Inferior parietal cortex (tissue), 1 donor: ENCODE measurements at regions not wholly inside any gene's neighbourhood (a gene's known extent, or its start where the extent isn't known, plus 50 kb on each side); places are given as distances from the start of the nearest gene placed in this dataset.

Experiments used
- DNase-seq: peaks from one replicate; pipeline ENCODE4 v3.0.0-alpha.2; 2016; ENCODE audit errors: extremely low spot score

DNA sequence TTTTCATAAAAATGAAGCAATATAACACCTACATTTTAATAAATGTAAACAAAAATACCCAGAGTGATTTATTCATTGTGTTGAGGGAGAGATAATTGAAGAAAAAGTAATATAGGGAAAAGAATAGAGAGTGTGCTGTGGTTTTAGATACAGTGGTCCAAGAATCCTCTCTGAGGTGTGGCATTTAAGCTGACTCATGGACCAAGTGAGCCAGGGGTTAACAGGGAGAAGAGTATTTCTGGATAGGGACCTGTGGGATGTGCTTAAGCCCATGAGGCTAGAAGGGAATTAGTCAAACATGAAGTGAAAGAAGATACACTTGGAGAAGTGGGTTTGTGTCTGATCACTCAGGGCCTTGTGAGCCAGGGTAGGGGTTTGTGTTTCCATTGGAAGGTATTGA lies 680.7 kb upstream of the GRM7 start:
- DNase-seq = no peak

DNA sequence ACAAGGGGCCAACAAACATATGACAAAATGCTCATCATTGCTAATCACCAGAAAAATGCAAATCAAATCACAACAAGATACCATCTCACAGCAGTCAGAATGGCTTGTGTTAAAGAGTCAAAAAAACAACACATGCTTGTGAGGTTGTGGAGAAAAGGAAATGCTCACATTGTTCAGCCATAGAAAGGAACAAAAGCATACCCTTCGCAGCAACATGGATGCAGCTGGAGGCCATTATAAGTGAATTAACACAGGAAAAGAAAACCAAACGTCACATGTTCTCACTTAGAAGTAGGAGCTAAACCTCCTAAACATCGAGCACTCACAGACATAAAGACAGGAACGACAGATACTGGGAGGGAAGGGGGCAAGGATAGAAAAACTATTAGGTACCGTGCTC lies 678.4 kb upstream of the GRM7 start:
- DNase-seq = no peak

DNA sequence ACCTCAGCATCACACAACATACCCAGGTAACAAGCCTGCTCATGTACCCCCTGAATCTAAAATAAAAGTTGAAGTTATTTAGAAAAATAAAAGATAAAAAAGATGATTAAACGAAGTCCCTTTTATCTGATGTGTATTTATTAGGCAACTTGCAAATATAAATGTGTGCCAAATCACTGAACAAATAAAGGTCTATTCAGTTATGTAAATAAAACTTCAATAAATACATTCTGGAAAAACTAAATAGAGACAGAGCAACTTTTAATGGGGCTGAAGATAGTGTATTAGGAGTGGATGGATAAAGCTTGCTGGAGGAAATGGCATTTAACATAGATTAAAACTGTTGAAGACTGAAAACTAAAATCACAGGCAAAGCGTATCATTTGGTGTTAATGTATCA lies 678.0 kb upstream of the GRM7 start:
- no peak for DNase-seq

DNA sequence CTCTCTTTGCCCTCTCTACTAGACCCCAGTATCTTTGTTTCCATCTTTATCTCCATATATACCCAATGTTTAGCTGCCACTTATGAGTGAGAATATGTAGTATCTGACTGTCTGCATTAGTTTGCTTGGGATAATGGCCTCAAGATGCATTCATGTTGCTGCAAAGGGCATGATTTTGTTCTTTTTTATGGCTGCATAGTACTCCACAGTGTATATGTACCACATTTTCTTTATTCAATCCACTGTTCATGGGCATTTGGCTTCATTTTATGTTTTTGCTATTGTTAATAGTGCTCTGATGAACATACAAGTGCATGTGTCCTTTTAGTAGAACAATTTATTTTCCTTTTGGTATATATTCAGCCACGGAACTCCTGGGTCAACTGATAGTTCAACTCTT lies 671.5 kb upstream of the GRM7 start:
- DNase-seq = no peak

DNA sequence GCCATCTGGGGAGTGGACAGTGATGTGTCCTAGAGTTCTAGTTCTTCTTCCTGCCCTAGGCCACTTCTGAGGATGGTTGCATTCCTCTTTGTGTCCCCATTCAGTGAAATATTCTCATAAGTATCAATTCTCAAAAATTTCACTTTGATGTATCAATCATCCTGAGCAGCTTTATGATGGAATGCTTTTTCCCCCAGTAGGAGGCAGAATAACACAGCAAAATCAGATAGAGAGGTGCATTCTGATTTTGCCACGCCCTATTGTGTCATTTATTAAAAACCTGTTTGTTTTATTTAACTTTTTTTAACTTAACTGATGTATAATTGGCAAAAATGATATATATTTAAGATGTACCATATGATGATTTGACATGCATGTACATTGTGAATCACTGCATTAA lies 656.0 kb upstream of the GRM7 start:
- DNase-seq = no peak

DNA sequence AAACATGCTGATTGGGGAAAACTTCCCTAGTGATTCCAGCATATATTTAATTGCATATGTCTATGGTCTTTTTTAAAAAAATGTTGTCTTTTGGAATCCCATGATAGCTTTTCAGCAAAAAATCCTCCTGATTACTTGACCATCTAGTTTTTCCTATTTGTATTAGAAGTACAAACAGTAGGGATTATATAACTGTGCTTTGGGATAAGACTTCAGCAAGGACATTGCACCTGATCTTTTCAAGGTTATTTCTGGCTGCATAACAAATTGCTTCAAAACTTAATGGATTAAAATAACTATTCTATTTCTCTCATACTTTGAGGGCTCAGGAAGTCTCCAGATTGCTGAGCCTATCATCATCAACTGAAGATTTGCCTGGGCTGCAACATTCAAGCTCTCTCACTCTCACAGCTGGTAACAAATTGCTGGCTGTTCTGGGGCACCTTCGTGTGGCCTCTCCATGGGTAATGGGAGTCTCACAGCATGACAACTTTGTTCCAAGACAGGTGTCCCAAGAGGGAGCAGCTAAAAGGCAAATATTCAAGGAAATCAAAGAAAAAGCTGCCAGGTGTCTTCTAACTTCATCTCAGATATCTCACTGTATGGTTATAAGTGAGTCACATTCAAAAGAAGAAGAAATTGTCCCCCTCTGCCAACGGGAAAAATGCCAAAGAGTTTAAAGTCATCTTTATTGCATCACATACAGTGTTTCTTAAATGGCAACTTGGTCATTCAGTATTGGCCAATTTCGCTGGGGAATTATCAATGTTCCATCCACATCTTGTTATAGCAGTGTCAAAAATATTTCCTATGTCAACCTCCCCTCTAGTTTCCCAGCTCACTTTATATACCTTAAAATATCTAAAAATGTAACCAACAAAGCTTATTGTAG lies 644.5 kb upstream of the GRM7 start:
- no peak for DNase-seq

DNA sequence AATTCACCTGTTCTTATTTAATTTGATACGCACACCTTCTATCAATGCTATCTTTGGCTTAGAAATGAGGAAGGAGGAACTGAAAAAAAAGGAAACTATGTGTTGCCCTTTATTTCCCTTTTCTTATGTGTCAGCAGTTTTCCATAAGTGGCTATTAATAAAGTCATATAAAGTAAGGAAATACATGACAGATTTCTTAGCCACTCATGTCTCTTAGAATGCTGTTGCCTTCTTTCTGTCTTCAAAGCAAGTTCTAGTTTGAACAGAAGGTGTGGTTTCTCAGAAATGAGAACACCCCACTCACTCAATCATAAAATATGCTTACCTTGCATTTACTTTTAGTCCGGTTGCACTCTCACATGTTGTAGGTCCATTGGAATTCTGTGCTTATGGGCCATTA lies 640.5 kb upstream of the GRM7 start:
- no peak for DNase-seq

DNA sequence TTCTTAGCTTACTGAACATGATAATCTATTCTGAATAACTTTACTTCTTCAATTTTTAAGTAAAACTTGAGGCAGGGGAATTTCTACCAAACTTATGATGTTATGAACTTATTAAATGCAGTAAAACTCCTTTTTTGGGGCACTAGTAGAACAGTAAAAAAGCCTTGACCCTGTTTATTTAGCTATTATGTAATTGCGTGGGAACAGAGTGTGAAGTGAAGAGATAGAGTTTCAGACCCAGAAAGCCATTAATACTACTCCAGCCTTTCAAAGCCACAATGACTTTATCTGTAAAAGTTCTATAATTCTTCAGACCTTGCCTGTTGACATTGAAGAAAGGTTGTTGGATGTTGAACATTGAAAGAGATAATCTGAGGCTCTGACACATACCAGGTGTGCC lies 638.8 kb upstream of the GRM7 start:
- no peak for DNase-seq

DNA sequence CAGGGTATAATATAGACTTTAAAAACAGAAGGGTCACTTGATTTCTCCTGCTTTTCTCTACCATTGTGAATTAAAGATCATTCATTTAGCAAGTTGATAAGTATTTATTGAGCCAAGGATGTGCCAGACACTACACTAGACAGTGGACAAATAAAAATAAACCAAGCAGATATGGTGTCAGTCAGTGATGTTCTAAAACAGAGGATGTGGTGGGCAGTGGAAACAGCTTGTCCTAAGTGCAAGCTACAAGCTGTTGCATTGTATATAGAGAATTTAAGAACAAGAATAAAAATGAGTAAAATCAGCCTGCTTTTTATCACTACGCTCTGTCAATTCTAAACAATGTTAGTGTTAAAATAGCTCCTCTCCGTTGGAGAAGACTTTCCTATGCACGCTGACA lies 637.3 kb upstream of the GRM7 start:
- no peak for DNase-seq

DNA sequence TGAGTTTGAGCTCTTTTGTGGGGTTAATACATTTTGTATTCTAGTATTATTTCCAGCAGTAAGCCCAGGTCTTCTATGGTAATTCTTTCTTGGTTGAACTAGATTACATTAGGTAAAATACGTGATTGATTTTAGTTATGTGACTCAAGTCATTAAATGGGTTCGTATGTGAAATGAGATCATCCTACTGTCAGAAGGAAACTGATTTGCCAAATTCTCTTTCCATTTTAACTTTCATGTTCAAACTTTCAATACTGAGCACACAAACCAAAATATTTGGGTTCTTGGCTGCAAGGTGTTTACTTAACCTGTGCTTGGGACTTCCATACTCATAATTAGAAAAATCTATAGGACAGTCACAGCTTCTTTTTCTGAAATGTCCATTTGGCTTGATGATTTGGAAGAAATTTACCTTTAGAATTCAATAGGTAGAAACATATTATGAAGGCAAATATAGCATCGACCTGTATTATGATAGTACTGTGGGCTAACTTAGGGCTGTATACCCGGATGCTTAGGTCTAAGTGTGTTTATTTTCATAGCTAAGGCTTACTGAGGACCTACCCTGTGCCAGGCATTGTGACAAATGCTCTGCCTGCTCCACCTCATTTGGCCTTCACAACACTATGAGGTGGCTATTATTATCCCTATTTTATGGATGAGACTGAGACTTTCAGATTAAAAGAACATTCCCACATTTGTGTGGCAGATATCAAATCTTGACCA lies 631.8 kb upstream of the GRM7 start:
- DNase-seq = no peak

DNA sequence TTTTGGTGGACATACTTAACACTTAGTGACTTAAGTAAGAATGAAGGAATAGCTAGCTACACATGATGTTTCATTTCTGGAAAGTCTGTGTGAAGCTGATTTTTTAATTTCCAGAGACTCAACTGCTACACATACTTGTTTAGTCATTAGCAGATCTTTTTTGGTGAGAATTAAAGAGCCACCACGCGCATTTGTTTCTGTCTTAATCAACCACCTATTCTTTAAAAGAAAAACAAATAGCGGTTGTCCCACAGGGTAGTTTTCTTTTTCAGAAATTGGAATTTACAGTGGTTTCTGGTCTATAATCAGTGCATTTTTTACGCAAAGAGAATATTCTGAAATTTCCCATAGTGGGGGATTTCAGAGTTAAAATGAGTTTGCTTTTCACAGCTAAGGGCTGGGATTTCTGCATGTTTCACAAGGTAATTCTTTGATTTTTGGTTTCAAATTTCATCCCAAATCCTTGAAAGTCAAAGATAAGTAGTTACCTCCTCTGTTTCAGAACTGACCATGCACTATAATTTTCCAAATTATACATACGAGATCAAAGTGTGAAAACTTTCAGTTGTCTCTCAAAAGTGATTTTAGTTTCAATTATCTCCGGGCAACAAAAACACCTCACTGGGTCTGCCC lies 631.0 kb upstream of the GRM7 start:
- no peak for DNase-seq

DNA sequence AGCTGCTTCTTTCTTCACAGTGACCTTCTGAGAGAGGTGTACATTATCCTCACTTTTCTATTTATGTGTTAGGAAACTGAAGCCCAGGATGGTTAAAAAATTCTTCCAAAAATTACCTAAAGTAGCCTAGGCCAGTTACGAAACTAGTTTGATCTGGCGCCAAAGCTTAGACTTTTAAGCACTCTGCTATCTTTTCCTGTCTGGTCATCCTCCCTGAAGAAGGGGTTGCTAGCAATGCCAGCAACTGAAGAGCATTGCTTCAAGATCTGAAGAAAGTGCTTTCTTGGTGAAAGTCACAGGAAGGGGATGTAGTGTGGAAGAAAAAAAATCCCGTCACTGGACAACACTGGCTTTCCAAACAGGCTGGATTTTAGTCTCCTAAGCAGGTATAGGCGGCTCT lies 618.8 kb upstream of the GRM7 start:
- no peak for DNase-seq

DNA sequence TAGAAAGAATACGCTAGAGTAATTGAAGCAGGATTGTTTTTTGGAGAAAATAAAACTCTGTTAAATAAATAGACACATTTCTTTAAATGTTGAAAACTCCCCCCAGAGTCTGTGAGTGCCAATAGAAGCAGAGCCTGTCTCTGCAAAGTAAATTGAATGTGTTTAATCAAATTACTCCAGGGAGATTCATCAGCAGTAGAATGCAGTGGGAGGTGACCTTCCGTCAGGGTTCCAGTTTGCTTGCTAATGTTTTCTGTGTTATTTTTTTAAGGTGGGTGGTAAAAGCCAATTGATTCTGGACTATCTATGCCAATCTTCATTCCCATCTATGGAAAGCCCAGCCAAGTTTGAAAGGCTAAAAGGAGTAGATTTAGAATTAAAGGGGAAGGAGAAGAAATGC lies 612.4 kb upstream of the GRM7 start:
- no peak for DNase-seq

DNA sequence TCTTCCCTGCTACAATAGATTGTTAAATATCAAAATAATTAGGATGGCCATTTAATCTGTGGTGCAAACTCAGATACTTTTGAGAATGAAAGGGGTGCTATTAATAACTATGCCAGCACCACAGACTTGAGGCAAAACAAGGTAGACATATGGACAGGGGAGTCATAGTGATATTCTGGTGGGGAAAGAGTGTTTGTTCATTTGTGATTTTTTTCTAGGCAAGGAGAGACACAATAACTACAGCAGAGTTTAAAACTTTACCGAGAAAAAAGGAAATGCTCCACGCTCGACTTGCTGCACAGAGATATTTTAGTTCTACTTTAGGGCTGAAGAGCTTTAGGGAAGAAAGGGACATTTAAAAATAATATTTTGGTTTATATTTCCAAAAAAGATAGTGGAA lies 611.2 kb upstream of the GRM7 start:
- DNase-seq = no peak

DNA sequence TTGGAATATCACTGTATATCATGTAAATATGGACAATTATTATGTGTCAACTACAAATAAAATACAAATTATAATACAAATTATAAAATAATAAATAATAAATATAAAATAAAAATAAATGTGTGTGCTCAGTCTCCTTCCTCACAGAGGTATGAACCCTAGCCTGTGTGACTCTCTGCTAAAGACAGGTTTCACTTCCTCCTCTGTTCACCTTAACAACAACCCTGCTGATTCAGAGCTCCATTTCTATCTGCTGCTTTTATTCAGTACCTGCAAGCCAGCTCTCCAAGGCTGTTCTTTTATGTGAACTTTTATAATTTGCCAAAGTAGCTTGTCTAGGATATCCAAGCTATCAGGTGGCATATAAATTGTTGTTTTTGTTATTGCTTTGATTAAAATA lies 610.7 kb upstream of the GRM7 start:
- no peak for DNase-seq

DNA sequence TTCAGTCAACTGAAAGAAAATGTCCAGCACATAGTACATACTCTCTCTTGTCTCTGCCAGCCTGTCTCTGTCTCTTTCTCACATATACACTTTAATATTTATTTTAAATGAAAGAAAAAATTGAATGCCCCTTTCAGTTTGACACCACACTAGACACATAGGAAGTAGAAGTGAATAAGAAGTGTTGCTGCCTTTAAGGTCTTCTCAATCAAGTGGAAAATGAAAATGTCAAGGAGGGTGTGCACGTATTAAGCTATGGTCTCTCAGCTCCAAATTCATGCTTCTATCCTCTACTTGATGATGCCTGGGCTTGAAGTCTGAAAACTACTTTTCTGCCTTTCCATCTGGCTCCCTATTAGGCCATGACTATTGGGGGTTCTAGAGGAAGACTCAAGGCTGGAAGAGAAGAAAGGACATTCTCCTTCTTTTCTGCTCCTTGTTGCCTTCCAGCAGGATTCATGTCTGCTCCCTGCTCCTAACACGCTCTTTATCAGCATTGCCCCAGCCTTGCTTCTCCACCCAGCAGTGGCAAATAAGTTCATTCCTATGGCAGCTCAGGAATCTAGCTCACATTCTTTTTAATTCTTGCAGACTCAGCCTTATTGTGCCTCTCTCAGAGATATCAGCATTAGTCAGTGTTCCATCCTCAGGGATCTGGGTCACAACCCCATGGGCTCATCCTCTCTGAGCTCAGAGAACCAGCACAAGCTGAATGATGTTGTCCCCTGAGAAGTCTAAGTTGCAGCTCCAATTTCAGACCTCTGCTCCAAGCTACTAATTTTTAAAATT lies 609.1 kb upstream of the GRM7 start:
- no peak for DNase-seq

DNA sequence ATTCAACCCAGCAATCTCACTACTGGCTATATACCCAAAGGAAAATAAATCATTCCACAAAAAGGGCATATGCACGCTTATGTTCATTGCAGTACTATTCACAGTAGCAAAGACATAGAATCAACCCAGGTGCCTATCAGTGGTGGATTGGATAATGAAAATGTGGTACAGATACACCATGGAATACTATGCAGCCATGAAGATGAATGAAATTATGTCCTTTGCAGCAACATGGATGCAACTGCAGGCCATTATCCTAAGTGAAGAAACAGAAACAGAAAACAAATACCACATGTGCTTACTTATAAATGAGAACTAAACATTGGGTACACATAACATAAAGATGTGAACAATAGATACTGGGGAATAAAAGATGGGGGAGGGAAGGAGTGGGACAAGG lies 606.4 kb upstream of the GRM7 start:
- no peak for DNase-seq

DNA sequence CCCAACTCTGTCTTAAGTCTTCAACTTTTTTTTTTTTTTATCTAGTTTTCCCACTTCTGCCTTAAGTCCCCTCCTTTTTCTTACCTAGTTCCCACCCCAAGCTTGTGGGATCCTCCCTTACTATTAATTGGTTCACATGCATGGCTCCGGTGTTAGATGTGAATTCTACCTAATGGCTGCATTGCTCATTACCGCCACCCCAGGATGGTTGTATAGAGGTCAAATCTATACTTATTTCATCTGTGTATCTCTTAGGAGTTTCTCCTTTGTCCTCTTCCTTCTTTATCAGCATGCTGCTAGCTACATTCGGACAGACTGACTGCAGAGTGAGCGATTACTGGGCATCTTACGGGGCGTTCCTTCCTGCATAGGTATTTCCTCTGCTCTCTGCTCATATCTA lies 605.7 kb upstream of the GRM7 start:
- no peak for DNase-seq

DNA sequence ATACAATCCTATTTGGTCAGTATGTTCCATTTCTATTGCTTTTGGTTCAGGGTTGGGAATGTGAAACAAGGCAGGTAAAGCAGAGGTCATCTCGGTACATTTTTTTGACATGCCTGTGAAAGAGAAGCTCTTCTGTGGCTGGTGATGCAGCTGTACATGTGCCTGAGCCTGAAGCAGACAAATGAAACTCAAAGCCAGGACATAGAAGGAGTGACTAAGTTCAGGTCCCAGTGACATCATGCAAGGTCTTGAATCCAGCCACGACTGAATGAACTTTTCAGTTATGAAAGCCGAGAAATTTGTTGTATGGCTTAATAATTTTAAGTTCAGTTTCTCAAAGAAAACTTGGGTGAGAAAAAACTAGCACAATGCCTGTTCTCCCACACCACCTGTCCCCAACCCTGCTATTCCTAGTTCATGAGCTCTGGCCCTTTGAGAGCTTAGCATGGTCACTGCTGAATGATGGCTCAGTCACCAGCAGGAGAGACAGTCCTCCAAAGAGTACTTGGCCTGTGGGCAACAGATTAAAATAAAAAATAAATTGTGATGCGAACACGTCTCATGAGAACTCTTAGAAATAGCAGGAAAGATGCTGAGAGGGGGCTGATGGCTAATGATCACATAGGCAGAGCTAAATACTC lies 600.2 kb upstream of the GRM7 start:
- no peak for DNase-seq

DNA sequence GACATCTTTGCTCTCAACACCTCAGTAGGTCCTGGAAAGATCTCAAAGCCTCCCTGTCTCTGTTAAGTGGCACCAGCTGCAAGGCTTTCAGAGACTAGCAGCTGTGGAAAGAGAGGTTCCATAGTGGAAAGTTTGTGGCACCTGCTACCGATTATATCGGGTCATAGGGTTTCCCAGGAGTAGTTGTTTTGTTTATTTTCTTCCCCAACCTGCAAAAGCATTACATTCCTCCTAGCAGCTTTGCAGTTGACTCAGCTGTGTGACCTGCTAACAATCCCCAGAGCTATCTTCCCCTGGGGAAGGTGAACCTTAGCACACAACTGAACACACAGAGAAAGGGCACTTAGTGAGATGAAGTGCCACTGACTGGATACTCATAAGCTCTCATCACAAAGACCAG lies 598.9 kb upstream of the GRM7 start:
- no peak for DNase-seq

DNA sequence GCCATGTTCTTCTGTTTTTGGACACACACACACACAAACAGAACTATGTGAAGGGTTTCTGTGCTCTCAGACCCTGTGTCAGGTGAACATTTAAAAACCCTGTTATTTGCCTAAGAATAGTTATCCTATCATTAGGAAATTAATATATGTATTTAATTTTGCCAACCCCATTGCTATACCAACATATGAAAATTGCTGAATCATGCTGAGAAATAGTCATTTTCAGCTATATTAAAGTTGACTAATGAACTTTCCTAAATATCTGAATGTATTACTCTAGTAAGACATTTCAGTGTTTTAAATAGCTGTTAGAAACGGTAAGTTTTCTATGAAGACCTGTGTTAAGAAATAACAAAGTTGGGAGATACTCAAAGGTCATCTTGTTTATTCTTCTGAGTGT lies 596.9 kb upstream of the GRM7 start:
- DNase-seq = no peak

DNA sequence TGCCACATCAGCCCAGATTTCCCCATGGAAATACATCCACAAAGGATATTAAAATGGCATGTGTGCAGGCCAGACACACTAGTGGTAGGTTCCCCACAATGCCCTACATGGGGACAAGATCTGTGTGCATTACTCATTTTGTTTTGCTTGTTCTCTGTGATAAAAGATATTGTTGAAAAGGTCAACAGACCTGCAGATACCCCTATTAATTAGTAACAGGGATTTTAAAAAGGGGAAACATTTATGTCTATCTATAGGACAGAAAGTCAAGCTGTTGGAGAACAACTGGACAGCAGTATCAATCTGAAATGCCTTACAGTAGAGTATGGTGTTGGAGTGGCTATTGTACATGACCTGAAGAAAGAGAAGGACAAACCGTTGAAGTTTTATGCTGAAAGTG lies 596.0 kb upstream of the GRM7 start:
- DNase-seq = no peak
